SJCRH30 (cell line): ENCODE measurements at regions not wholly inside any gene's neighbourhood (a gene's known extent, or its start where the extent isn't known, plus 50 kb on each side); places are given as distances from the start of the nearest gene placed in this dataset.

Experiments used
- DNase-seq, 2 experiments: peaks; one replicate each; pipeline ENCODE4 v3.0.0-alpha.2; 2015 to 2020
- H3K27ac ChIP-seq: fragments of 250-450 bp; sonication (Bioruptor Pico); 2 replicates; pipeline ENCODE4 v1.5.1; 2020; ENCODE audit warnings: mild to moderate bottlenecking, moderate library complexity
- H3K27me3 ChIP-seq: fragments of 250-450 bp; sonication (Bioruptor Pico); 2 replicates; pipeline ENCODE4 v1.5.1; 2020; ENCODE audit warnings: mild to moderate bottlenecking, moderate library complexity
- H3K36me3 ChIP-seq: fragments of 250-450 bp; sonication (Bioruptor Pico); 2 replicates; pipeline ENCODE4 v1.5.1; 2020; ENCODE audit warnings: mild to moderate bottlenecking, moderate library complexity
- H3K4me1 ChIP-seq: fragments of 250-450 bp; sonication (Bioruptor Pico); 2 replicates; pipeline ENCODE4 v1.5.1; 2020; ENCODE audit warnings: mild to moderate bottlenecking, moderate library complexity
- H3K4me3 ChIP-seq: fragments of 250-450 bp; sonication (Bioruptor Pico); 2 replicates; pipeline ENCODE4 v1.5.1; 2020; ENCODE audit warnings: mild to moderate bottlenecking, moderate library complexity
- H3K9me3 ChIP-seq: fragments of 250-450 bp; sonication (Bioruptor Pico); replicated peaks from 2 replicates; pipeline ENCODE4 v1.5.1; 2020; ENCODE audit warnings: mild to moderate bottlenecking, moderate library complexity

GRCh38 chr2:78063246-78064020 is 541.3 kb upstream of the LRRTM4 start:
- Histone ChIP-seq H3K36me3 (no peaks in the 10 kb centered on the region), H3K9me3 (no peaks in the 10 kb centered on the region), H3K4me3 (no peak overlapping the region), H3K27ac (no peak overlapping the region), H3K4me1 (no peaks in the 10 kb centered on the region), H3K27me3 (peaks cover 6% of the 10 kb centered on the region)
- DNase-seq, result no peak

GRCh38 chr2:78065366-78065765 is 543.2 kb upstream of the LRRTM4 start:
- H3K4me3 ChIP-seq, result no peak overlapping the region
- H3K27ac ChIP-seq, result no peak overlapping the region
- H3K4me1 ChIP-seq, result no peaks in the 10 kb centered on the region
- no peaks in the 10 kb centered on the region for H3K36me3 ChIP-seq
- no peaks in the 10 kb centered on the region for H3K9me3 ChIP-seq
- peaks cover 6% of the 10 kb centered on the region for H3K27me3 ChIP-seq
- DNase-seq, result no peak

GRCh38 chr2:78068808-78069207 is 546.6 kb upstream of the LRRTM4 start:
- no peaks in the 10 kb centered on the region for H3K9me3 ChIP-seq
- no peak for DNase-seq
- H3K27me3 ChIP-seq, result peaks cover 6% of the 10 kb centered on the region
- no peak overlapping the region for H3K27ac ChIP-seq
- H3K4me3 ChIP-seq, result no peak overlapping the region
- H3K4me1 ChIP-seq, result no peaks in the 10 kb centered on the region
- no peaks in the 10 kb centered on the region for H3K36me3 ChIP-seq

- Histone ChIP-seq H3K4me1 (no peaks in the 10 kb centered on the region), H3K27ac (no peak overlapping the region), H3K9me3 (no peaks in the 10 kb centered on the region), H3K4me3 (no peak overlapping the region), H3K36me3 (no peaks in the 10 kb centered on the region), H3K27me3 (peaks cover 6% of the 10 kb centered on the region)
- DNase-seq, result no peak
These were observed 548.5 kb upstream of the LRRTM4 start for GRCh38 chr2:78070693-78071092.

- Histone ChIP-seq H3K9me3 (no peaks in the 10 kb centered on the region), H3K4me1 (no peaks in the 10 kb centered on the region), H3K4me3 (no peak overlapping the region), H3K27ac (no peak overlapping the region), H3K27me3 (no peaks in the 10 kb centered on the region; the same call in 1 of the 2 replicates), H3K36me3 (no peaks in the 10 kb centered on the region)
- DNase-seq, result peak; percentile 7 to 13
These were observed 555.5 kb upstream of the LRRTM4 start for GRCh38 chr2:78077633-78078032.

- Histone ChIP-seq H3K4me1 (no peaks in the 10 kb centered on the region), H3K27ac (no peak overlapping the region), H3K36me3 (no peaks in the 10 kb centered on the region), H3K27me3 (no peaks in the 10 kb centered on the region), H3K9me3 (no peaks in the 10 kb centered on the region), H3K4me3 (no peak overlapping the region)
- DNase-seq, result no peak
These were observed 560.4 kb upstream of the LRRTM4 start for GRCh38 chr2:78082555-78082954.

- no peak for DNase-seq
- no peaks in the 10 kb centered on the region for H3K27me3 ChIP-seq
- H3K36me3 ChIP-seq, result no peaks in the 10 kb centered on the region
- H3K27ac ChIP-seq, result no peak overlapping the region
- H3K4me3 ChIP-seq, result no peak overlapping the region
- H3K4me1 ChIP-seq, result no peaks in the 10 kb centered on the region
- H3K9me3 ChIP-seq, result no peaks in the 10 kb centered on the region
These were observed 571.3 kb upstream of the LRRTM4 start for GRCh38 chr2:78093436-78093835.

GRCh38 chr2:78109272-78109671 is 587.1 kb upstream of the LRRTM4 start:
- Histone ChIP-seq H3K4me1 (no peaks in the 10 kb centered on the region), H3K36me3 (no peaks in the 10 kb centered on the region), H3K27ac (no peak overlapping the region), H3K4me3 (no peak overlapping the region), H3K9me3 (no peaks in the 10 kb centered on the region), H3K27me3 (no peaks in the 10 kb centered on the region; the same call in 1 of the 2 replicates)
- DNase-seq, result peak in 1 of 2 experiments; percentile 8

GRCh38 chr2:78115291-78115690 is 593.1 kb upstream of the LRRTM4 start:
- no peak for DNase-seq
- no peak overlapping the region for H3K27ac ChIP-seq

GRCh38 chr2:78118037-78118436 is 595.9 kb upstream of the LRRTM4 start:
- Histone ChIP-seq H3K4me1 (peaks cover 6% of the 10 kb centered on the region), H3K27ac (no peak overlapping the region), H3K9me3 (no peaks in the 10 kb centered on the region), H3K4me3 (no peak overlapping the region), H3K27me3 (no peaks in the 10 kb centered on the region; the same call in 1 of the 2 replicates), H3K36me3 (no peaks in the 10 kb centered on the region)
- peak in 1 of 2 experiments; percentile 49 for DNase-seq

More at GRCh38 chr2:78115291-78115690, 593.1 kb upstream of the LRRTM4 start:
- H3K4me1 ChIP-seq, result peaks cover 6% of the 10 kb centered on the region
- no peaks in the 10 kb centered on the region; the same call in 1 of the 2 replicates for H3K27me3 ChIP-seq
- no peaks in the 10 kb centered on the region for H3K9me3 ChIP-seq
- no peaks in the 10 kb centered on the region for H3K36me3 ChIP-seq
- no peak overlapping the region for H3K4me3 ChIP-seq

GRCh38 chr2:78120275-78120674 is 598.1 kb upstream of the LRRTM4 start:
- Histone ChIP-seq H3K4me3 (no peak overlapping the region), H3K9me3 (no peaks in the 10 kb centered on the region), H3K27ac (no peak overlapping the region), H3K27me3 (peaks cover 5% of the 10 kb centered on the region; the same call in 1 of the 2 replicates), H3K4me1 (peaks cover 6% of the 10 kb centered on the region), H3K36me3 (no peaks in the 10 kb centered on the region)
- DNase-seq, result no peak

GRCh38 chr2:78125042-78125441 is 602.9 kb upstream of the LRRTM4 start:
- no peak overlapping the region for H3K4me3 ChIP-seq
- peaks cover 3% of the 10 kb centered on the region; the same call in 1 of the 2 replicates for H3K4me1 ChIP-seq
- no peak for DNase-seq
- no peaks in the 10 kb centered on the region for H3K9me3 ChIP-seq
- no peaks in the 10 kb centered on the region for H3K36me3 ChIP-seq
- H3K27ac ChIP-seq, result no peak overlapping the region
- H3K27me3 ChIP-seq, result peaks cover 5% of the 10 kb centered on the region; the same call in 1 of the 2 replicates

GRCh38 chr2:78127424-78127823 is 605.2 kb upstream of the LRRTM4 start:
- peak; percentile 53 to 75 for DNase-seq
- H3K27ac ChIP-seq, result no peak overlapping the region
- H3K27me3 ChIP-seq, result peaks cover 5% of the 10 kb centered on the region; the same call in 1 of the 2 replicates
- H3K4me1 ChIP-seq, result peaks cover 3% of the 10 kb centered on the region; the same call in 1 of the 2 replicates
- H3K9me3 ChIP-seq, result no peaks in the 10 kb centered on the region
- H3K4me3 ChIP-seq, result no peak overlapping the region
- no peaks in the 10 kb centered on the region for H3K36me3 ChIP-seq

- Histone ChIP-seq H3K4me1 (no peaks in the 10 kb centered on the region; the same call in 1 of the 2 replicates), H3K27ac (no peak overlapping the region), H3K36me3 (no peaks in the 10 kb centered on the region), H3K4me3 (no peak overlapping the region), H3K9me3 (no peaks in the 10 kb centered on the region), H3K27me3 (no peaks in the 10 kb centered on the region)
- DNase-seq, result no peak
These were observed 610.5 kb upstream of the LRRTM4 start for GRCh38 chr2:78132391-78133370.
